ENCODE measurements at regions not wholly inside any gene's neighbourhood (a gene's known extent, or its start where the extent isn't known, plus 50 kb on each side); places are given as distances from the start of the nearest gene placed in this dataset.

DNA sequence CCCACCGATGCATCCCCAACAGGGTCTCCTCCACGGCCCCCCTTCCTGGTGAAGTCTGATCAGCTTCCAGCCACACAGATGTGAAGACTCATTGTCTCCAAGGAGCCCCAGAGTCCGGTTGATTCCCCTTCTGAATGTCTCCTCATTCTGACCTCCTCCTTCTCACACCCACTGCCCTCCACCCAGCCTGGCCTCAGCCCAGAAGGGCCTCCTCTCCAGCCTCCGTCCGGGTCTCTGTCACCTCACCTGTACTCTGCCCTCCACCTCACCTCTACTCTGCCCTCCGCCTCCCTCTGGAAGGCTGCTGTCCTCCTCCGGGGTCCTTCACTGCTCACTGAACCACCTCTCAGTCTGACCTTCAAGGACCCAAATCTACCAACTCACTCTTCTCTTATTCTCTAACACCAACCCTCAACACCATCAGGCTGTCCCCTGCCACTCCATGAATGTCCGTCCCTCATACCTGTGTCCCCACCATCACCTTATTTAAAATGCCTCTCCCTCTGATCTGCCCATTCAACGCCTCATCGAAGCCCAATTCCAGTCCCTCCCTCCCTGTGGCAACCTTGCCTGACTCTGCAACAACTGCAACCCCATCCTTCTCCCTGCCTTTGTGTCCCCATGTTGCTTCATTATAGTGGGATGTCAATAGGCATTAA lies 201.2 kb downstream of the TOMM20 start:
- no peaks in the 10 kb centered on the region for H3K9me3 ChIP-seq
- no peak for TF ChIP-seq POLR2A (IDR thresholded peaks at IDR 0.05)
- TF ChIP-seq, protein P1, sequence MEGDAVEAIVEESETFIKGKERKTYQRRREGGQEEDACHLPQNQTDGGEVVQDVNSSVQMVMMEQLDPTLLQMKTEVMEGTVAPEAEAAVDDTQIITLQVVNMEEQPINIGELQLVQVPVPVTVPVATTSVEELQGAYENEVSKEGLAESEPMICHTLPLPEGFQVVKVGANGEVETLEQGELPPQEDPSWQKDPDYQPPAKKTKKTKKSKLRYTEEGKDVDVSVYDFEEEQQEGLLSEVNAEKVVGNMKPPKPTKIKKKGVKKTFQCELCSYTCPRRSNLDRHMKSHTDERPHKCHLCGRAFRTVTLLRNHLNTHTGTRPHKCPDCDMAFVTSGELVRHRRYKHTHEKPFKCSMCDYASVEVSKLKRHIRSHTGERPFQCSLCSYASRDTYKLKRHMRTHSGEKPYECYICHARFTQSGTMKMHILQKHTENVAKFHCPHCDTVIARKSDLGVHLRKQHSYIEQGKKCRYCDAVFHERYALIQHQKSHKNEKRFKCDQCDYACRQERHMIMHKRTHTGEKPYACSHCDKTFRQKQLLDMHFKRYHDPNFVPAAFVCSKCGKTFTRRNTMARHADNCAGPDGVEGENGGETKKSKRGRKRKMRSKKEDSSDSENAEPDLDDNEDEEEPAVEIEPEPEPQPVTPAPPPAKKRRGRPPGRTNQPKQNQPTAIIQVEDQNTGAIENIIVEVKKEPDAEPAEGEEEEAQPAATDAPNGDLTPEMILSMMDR (IDR thresholded peaks at IDR 0.05) = no peak
- intact Hi-C loops (cut with DNase I; ENCODE audit: low total_unique reads) = no loop called here
- peaks cover 0 to 5% of the 10 kb centered on the region in 2 donors for H3K4me1 ChIP-seq
- no peaks in the 10 kb centered on the region for H3K36me3 ChIP-seq
- peak overlapping the region; percentile 58 to 83 for H3K27ac ChIP-seq
- H3K27me3 ChIP-seq = no peaks in the 10 kb centered on the region
- no peak for DNase-seq
- no peak overlapping the region for H3K4me3 ChIP-seq

DNA sequence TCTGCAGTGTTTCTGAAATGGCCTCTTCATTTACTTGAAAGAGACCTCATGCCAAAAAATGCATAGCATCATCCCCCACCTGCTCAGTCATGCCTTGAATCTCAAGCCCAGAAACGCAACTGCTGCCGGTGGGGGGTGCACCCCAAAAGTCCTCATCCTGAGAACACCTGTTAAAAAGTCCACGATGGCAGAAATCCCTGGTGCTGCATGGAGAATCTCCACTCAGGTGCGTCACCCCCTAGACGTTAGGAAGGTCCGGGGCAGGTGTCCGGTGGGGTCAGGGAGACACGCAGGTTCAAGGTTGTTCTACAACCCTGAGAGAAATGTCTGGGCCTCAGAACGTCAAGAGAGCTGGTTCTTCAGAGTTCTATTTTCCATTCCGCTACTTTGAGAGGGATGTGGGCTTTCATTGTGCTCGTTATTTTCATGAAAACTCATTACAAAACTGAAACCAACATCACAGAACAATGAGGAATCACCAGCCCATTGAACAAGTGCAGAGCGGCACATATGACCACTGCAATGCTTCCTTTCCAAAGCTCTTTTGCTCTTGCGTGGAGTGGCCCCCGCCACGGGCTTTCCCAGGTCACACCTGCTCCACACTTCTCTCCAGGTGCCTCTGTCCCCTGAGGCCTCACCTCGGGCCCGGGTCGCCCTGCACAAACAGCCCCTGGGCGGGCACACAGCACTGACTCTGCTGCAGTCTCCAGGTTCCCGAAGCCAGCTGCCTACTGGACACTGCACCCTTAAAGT lies 201.9 kb downstream of the TOMM20 start:
- no peak overlapping the region for H3K4me3 ChIP-seq
- intact Hi-C loops (cut with DNase I; ENCODE audit: low total_unique reads) = no loop called here
- DNase-seq = no peak

DNA sequence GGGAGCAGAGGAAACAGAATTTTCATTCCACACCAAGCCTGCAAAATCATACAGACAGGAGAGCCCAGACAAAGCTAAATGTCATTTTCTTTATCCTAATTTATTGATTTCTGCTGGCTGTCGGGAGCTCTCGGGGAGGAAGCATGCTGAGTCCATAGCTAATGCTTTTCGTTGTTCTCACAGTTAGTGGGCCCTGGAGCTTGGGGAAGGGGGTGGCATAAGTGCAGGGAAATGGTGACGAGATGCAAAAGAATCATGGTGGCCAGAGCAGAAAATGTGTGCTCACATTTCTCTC lies 202.4 kb downstream of the TOMM20 start:
- Histone ChIP-seq H3K4me3 (no peak overlapping the region), H3K27me3 (no peaks in the 10 kb centered on the region), H3K27ac (peak overlapping the region; percentile 58 to 83), H3K4me1 (peaks cover 0 to 5% of the 10 kb centered on the region in 2 donors), H3K9me3 (no peaks in the 10 kb centered on the region), H3K36me3 (no peaks in the 10 kb centered on the region)
- no peak for DNase-seq
- no peak for TF ChIP-seq POLR2A (IDR thresholded peaks at IDR 0.05)
- TF ChIP-seq, protein P1 (IDR thresholded peaks at IDR 0.05) = no peak
- intact Hi-C loops (cut with DNase I; ENCODE audit: low total_unique reads) = no loop called here

More for the DNA sequence above, 201.9 kb downstream of the TOMM20 start:
- Histone ChIP-seq H3K27me3 (no peaks in the 10 kb centered on the region), H3K36me3 (no peaks in the 10 kb centered on the region), H3K27ac (peak overlapping the region; percentile 58 to 83), H3K4me1 (peaks cover 0 to 5% of the 10 kb centered on the region in 2 donors), H3K9me3 (no peaks in the 10 kb centered on the region)
- no peak for TF ChIP-seq POLR2A (IDR thresholded peaks at IDR 0.05)
- TF ChIP-seq, protein P1 (IDR thresholded peaks at IDR 0.05) = no peak

DNA sequence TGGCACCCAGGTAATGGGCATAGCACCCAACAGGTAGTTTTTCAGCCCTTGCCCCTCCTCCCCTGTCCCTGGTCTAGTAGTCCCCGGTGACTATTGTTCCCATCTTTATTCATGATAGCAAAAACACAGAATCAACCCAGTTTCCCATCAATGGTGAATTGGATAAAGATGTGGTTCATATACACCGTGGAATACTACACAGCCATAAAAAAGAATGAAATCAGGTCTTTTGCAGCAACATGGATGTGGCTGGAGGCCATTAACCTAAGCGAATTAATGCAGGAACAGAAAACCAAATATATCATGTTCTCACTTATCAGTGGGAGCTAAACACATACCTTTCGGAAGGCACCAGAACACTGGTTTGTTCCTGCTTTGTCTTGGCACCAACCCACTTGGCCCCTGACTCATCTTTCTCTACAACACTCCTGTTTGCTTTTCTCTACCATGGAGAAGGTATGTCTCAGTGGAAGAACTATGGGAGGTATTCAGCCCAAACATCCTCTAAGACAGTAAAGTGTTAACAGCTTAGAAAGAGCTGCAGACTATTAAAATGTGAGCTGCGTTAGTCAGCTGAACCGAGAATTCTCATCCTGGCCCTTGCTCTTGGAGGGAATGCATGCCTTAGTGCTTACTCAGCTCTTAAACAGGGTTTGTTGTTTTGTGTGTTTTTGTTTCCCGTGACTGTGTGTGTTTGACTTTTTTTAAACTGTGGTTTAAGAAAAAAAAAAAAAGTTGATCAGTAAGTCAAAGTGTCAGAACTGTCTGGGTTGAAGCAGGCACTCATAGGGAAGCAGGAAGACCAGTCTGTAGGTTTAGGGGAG lies 203.0 kb downstream of the TOMM20 start:
- peak overlapping the region; percentile 58 to 83 for H3K27ac ChIP-seq
- no peak overlapping the region for H3K4me3 ChIP-seq
- H3K36me3 ChIP-seq = no peaks in the 10 kb centered on the region
- intact Hi-C loops (cut with DNase I; ENCODE audit: low total_unique reads) = no loop called here
- H3K9me3 ChIP-seq = no peaks in the 10 kb centered on the region
- H3K4me1 ChIP-seq = peaks cover 0 to 5% of the 10 kb centered on the region in 2 donors
- H3K27me3 ChIP-seq = no peaks in the 10 kb centered on the region
- TF ChIP-seq POLR2A (IDR thresholded peaks at IDR 0.05) = no peak
- TF ChIP-seq, protein P1 (IDR thresholded peaks at IDR 0.05) = no peak
- peak in 1 of 2 donors; percentile 59 for DNase-seq

All from uterus (tissue), 3 donors.